ENCODE measurements at regions not wholly inside any gene's neighbourhood (a gene's known extent, or its start where the extent isn't known, plus 50 kb on each side); places are given as distances from the start of the nearest gene placed in this dataset.

GRCh38 chr16:9186061-9186460, 94.6 kb downstream of the HAPSTR1 start:
- no peak for DNase-seq (ENCODE audit: low read depth)

DNA sequence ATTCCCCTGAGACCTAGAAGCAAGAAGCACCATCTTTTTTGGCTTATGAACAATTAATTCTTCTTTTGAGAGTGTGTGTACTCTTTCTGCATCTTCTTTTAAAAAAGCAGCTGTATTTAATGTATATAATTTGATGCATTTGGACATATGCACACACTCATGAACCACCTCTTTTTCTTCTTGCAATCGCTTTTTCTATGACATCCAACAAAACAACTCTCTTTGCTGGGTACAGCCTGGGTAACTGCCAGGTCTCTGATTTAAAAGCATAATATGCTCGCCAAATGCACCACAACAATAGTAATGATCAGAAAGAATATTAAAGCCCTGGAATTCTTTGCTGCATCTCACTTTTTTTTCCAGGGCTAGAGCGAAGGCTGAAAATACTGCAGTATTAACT, 97.3 kb downstream of the HAPSTR1 start:
- DNase-seq (ENCODE audit: low read depth): no peak

GRCh38 chr16:9191274-9191850, 99.9 kb downstream of the HAPSTR1 start:
- DNase-seq (ENCODE audit: low read depth): no peak

DNA sequence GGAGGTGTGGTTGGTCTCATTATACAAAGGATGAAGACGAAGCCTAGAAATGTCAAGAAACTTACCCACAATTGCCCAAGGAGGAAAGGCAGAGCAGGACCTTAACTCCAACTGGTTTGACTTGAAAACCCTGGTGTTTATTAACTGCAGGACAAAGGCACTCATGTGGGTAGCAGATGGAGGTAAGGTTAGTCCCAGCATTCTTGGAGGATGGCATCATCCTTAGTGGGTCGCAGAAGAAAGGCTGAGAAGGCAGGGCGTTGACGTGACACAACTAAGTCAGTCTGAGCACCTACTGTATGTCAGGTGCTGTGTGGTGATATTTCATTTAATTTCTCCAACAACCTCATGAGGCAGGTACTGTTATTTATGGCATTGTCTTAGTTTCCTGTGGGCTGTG, 101.3 kb downstream of the HAPSTR1 start:
- DNase-seq (ENCODE audit: low read depth): no peak

DNA sequence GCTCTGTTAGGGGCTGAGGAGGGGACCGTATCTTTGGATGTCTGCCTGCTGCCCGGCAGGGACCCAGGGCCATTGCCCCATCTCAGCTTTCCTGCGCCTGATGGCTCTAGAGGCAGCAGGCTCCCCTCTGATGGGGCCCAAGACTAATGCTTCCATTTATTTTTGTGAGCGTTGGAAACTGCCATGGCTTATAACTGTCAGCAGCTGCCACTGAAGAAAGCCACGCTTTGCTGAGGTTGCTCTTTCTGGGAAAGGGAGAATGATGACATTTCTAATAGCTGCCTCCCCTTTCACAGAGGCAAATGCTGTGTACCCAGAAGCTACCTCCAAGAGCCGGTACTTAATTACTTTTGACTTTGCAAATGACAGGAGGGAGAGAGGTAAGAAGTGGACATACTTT, 103.8 kb downstream of the HAPSTR1 start:
- no peak for DNase-seq (ENCODE audit: low read depth)

- DNase-seq (ENCODE audit: low read depth): no peak
These were observed 106.7 kb downstream of the HAPSTR1 start for GRCh38 chr16:9197957-9198661.

- no peak for DNase-seq (ENCODE audit: low read depth)
These were observed 107.9 kb downstream of the HAPSTR1 start for GRCh38 chr16:9199311-9199710.

- DNase-seq (ENCODE audit: low read depth): no peak
These were observed 108.3 kb downstream of the HAPSTR1 start for GRCh38 chr16:9199751-9200150.

DNA sequence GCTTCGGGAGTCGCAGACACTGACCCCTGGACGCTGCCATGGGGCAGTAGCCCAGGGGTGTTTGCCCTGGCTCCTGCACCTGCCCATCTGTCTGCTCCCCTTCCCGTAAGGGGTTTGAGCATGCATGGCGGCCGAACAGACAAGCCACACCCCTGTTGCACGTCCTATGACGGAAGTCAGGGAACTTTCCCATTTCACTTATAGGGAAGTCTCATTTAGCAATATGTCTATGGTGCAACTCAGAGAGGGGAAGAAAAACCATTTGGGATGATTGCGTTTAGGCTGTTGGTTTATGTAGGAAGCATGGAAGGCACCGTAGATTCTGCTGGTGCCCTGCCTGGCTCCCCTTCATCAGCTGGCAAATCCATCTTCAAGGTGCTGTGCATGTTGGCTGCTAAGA, 112.5 kb downstream of the HAPSTR1 start:
- no peak for DNase-seq (ENCODE audit: low read depth)

GRCh38 chr16:9205661-9206060, 114.2 kb downstream of the HAPSTR1 start:
- DNase-seq (ENCODE audit: low read depth): no peak

DNA sequence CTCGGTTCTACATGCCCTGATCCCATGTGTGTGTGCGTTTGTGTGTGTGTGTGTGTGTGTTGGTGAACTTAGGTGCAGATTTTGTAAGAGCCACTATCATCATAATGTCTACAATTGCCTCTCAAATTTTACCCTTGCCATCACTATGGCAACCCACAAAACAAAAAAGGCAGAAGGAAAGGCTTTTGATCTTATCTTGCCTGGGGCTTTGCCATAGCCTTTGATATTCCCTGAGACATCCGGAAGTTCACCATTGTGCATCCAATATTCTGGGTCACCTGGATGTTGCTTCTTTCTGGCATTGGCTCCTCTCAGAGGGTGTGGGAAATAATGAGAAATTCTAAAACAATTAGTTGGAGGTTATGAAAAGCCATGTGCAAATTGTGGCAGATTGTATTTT, 114.7 kb downstream of the HAPSTR1 start:
- no peak for DNase-seq (ENCODE audit: low read depth)

DNA sequence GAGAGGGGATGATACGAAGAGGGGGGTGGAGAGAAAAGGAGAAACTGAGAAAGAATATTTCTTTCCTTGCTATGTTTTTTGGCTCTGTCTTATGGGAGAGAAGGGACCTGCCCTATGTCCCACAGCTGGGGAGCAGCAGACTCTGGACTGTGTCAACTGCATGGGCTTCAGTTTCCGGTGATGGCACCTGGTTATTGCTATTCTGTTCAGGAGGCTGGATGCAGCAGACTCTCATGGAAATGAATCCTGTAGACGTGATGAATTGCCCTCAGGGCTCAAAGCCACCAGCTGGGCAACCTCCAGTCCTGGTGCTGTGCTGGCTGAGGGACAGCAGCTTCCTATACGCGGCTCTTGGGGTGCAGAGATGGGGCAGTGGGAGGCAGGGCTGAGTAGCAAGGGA, 121.2 kb downstream of the HAPSTR1 start:
- no peak for DNase-seq (ENCODE audit: low read depth)

DNA sequence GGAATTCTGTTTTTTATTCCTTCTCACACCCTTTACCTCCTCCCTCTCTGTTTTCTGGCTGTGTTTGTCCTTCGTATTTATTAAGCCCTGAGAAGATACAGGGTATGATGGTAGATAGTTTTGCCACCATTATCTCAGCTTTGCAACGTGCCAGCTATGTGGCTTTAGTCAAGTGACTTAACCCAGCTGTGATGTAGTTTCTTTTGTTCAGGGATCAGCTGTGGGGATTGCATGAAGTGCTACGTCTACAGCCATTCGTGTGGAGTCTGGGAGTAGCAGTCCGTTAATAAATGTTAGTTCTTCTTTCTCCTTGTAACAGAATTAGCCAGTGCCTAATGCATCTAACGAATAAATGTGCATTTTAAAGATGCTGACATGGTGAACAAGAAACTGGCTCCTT, 128.4 kb downstream of the HAPSTR1 start:
- no peak for DNase-seq (ENCODE audit: low read depth)

DNA sequence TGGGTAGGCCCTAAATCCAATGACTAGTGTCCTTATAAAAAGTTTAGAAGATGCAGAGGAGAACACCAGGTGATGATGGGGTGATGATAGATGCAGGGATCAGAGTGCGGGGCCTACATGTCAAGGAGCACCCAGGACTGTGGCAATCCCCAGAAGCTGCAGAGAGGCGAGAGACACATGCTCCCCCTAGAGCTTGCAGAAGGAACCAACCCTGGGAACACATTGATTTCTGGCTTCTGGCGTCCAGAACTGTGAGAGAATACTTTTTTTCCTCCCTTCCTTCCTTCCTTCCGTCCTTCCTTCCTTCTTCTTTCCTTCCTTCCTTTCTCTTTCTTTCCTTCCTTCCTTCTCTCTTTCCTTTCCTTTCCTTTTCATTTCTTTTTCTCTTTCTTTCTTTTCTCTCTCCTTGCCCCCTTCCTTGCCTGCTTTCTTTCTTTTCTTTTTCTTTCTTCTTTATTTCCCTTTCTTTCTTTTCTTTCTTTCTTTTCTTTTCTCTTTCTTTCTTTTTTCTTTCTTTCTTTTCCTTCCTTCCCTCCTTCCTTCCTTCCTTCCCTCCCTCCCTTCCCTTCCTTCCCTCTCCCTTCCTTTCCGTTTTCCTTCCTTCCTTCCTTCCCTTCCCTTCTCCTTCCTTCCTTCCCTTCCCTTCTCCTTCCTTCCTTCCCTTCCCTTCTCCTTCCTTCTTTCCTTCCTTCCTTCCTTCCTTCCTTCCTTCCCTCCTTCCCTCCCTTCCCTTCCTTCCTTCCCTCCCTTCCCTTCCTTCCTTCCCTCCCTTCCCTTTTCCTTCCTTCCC, 134.3 kb downstream of the HAPSTR1 start:
- DNase-seq (ENCODE audit: low read depth): no peak

DNA sequence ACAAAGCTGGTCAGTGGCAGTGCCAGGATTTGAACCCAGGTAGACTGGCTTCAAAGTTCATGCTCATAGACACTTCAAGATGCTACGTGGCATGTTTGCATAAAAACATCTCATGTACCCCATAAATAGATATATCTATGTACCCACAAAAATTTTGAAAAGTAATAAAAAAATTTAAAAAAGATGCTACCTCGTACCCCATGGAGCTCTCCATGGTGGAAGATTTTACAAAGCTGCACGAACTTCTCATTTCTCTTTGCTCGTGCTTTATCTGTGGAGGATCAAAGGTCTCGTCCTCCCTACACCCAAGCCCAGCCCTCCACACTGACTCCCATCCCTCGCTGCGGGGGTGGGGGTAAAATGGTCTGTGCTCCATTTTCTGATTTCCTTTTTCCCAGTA, 135.5 kb downstream of the HAPSTR1 start:
- DNase-seq (ENCODE audit: low read depth): no peak

- no peak for DNase-seq (ENCODE audit: low read depth)
These were observed 139.6 kb downstream of the HAPSTR1 start for GRCh38 chr16:9231039-9231438.

GRCh38 chr16:9232102-9232770, 140.8 kb downstream of the HAPSTR1 start:
- DNase-seq (ENCODE audit: low read depth): no peak

GRCh38 chr16:9235867-9236266, 144.4 kb downstream of the HAPSTR1 start:
- DNase-seq (ENCODE audit: low read depth): no peak

GRCh38 chr16:9236319-9236718, 144.9 kb downstream of the HAPSTR1 start:
- no peak for DNase-seq (ENCODE audit: low read depth)

DNA sequence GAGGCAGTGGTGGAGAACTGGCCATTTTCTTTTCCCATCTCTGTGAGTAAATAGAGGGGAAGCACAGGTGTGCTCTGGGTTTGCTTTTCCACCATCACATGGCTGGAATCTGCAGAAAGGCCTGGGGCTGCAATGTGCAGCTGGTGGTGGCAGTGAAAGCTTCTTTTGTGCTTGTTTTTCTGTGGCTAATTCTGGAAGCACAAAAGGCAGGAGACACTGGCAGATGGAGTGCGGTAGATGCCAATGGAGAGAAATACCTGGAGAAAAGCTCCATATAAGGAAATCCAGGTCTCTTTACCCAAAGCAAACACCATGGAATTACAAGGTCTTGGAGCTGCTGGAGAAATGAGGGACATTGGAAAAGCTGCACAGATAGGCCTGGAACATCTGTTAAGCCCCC, 146.9 kb downstream of the HAPSTR1 start:
- no peak for DNase-seq (ENCODE audit: low read depth)

DNA sequence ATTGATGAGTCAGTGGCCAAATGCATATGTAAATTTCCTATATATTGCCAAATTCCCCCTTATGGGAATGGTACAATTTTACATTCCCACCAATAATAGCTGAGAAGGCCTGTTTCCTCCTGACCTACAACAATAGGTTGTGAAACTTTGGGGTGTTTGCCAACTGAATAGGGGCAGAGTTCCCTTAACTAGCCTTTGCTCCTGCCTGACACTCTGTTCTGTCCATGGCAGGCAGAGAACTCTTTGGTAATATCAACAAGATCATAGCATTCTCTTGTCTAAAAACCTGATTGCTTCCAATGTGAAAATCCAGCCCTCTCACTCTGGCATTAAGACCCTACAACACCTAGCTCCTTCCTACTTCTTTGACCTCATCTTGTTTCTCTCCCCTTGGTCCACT, 149.7 kb downstream of the HAPSTR1 start:
- no peak for DNase-seq (ENCODE audit: low read depth)

DNA sequence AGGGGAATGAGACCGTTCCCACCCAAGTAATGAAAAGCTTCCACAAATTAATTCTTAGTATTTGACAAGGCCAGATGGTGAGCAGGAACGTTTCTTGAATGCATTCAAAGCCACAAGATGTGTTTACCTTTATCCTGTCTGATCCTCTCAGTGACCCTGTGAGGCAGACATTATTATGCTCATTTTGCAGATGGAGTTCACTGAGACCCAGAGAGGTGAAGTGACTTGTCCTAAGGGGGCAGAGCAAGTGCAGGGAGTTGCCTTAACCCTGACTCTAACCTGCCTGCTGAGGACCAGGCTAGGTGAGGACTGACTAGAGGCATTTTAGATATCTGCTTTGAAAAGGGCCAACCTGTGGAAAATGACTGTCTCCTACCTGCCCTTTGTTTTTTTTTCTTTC, 156.7 kb downstream of the HAPSTR1 start:
- DNase-seq (ENCODE audit: low read depth): no peak

- no peak for DNase-seq (ENCODE audit: low read depth)
These were observed 158.1 kb downstream of the HAPSTR1 start for GRCh38 chr16:9249534-9249933.
